ENCODE measurements at regions not wholly inside any gene's neighbourhood (a gene's known extent, or its start where the extent isn't known, plus 50 kb on each side); places are given as distances from the start of the nearest gene placed in this dataset.
A peak's percentile ranks its signal among the peaks of the same experiment; 100 is the strongest.

GRCh38 chr12:114961491-114961890 is 277.5 kb upstream of the TBX3 start:
- no peak for DNase-seq
- intact Hi-C loops (cut with DNase I), result no loop called here

GRCh38 chr12:114958538-114958937 is 274.6 kb upstream of the TBX3 start:
- no peak for DNase-seq
- intact Hi-C loops (cut with DNase I), result no loop called here

- DNase-seq, result no peak
- intact Hi-C loops (cut with DNase I), result no loop called here
Measured at GRCh38 chr12:114957225-114957624, 273.2 kb upstream of the TBX3 start.

GRCh38 chr12:114955414-114956014 is 271.5 kb upstream of the TBX3 start:
- intact Hi-C loops (cut with DNase I), result no loop called here
- DNase-seq, result no peak

- DNase-seq, result no peak
- intact Hi-C loops (cut with DNase I), result no loop called here
Measured at GRCh38 chr12:114954511-114955055, 270.6 kb upstream of the TBX3 start.

GRCh38 chr12:114952573-114953271 is 268.7 kb upstream of the TBX3 start:
- intact Hi-C loops (cut with DNase I), result no loop called here
- DNase-seq, result peak in 1 of 42 donors; percentile 11

GRCh38 chr12:114949058-114949820 is 265.3 kb upstream of the TBX3 start:
- intact Hi-C loops (cut with DNase I), result no loop called here
- no peak for DNase-seq

- intact Hi-C loops (cut with DNase I), result no loop called here
- no peak for DNase-seq
Measured at GRCh38 chr12:114945351-114945750, 261.4 kb upstream of the TBX3 start.

- DNase-seq, result no peak
- intact Hi-C loops (cut with DNase I), result no loop called here
Measured at GRCh38 chr12:114944736-114945135, 260.8 kb upstream of the TBX3 start.

GRCh38 chr12:114943601-114944000 is 259.6 kb upstream of the TBX3 start:
- intact Hi-C loops (cut with DNase I), result no loop called here

GRCh38 chr12:114938487-114939210 is 254.7 kb upstream of the TBX3 start:
- intact Hi-C loops (cut with DNase I), result no loop called here
- peak; percentile 6 to 88 (median 69) for DNase-seq

More at GRCh38 chr12:114943601-114944000, 259.6 kb upstream of the TBX3 start:
- no peak for DNase-seq

- no peak for DNase-seq
- intact Hi-C loops (cut with DNase I), result no loop called here
Measured at GRCh38 chr12:114936148-114937079, 252.4 kb upstream of the TBX3 start.

- DNase-seq, result peak in 3 of 42 donors; percentile 8 to 17 (median 12)
- intact Hi-C loops (cut with DNase I), result no loop called here
Measured at GRCh38 chr12:114935658-114936057, 251.7 kb upstream of the TBX3 start.

- DNase-seq, result no peak
- intact Hi-C loops (cut with DNase I), result no loop called here
Measured at GRCh38 chr12:114933428-114934160, 249.6 kb upstream of the TBX3 start.

GRCh38 chr12:114932806-114933205 is 248.8 kb upstream of the TBX3 start:
- no peak for DNase-seq
- intact Hi-C loops (cut with DNase I), result no loop called here

- DNase-seq, result no peak
- intact Hi-C loops (cut with DNase I), result no loop called here
Measured at GRCh38 chr12:114931025-114931424, 247.1 kb upstream of the TBX3 start.

GRCh38 chr12:114926341-114926740 is 242.4 kb upstream of the TBX3 start:
- DNase-seq, result no peak
- intact Hi-C loops (cut with DNase I), result no loop called here
